ENCODE measurements at regions not wholly inside any gene's neighbourhood (a gene's known extent, or its start where the extent isn't known, plus 50 kb on each side); places are given as distances from the start of the nearest gene placed in this dataset.
"Not testable (repeated sequence)": the region's sequence is repeated elsewhere in the genome, so short reads cannot be mapped to it uniquely, and the experiment has no call there.

GRCh38 chr2:21371499-21372003 is 247.8 kb downstream of the TDRD15 start:
- H3K4me1 ChIP-seq, result no peaks in the 10 kb centered on the region
- H3K79me2 ChIP-seq, result no peaks in the 10 kb centered on the region

GRCh38 chr2:21372654-21373053 is 248.9 kb downstream of the TDRD15 start:
- H3K79me2 ChIP-seq, result no peaks in the 10 kb centered on the region
- H3K9ac ChIP-seq, result no peak overlapping the region
- TF ChIP-seq CTCF (IDR thresholded peaks at IDR 0.05), result no peak

More at GRCh38 chr2:21371499-21372003, 247.8 kb downstream of the TDRD15 start:
- Histone ChIP-seq H2AFZ (no peak overlapping the region), H3K4me2 (ENCODE audit: low read length) (no peak overlapping the region), H3K4me3 (ENCODE audit: low read depth, low read length) (no peak overlapping the region), H3K27me3 (ENCODE audit: control insufficient read depth, insufficient read depth, low read length) (no peaks in the 10 kb centered on the region), H3K36me3 (ENCODE audit: control insufficient read depth, insufficient read depth, low read length) (no peaks in the 10 kb centered on the region), H3K27ac (no peak overlapping the region), H3K9ac (no peak overlapping the region), H3K9me3 (ENCODE audit: control insufficient read depth, low read length) (no peaks in the 10 kb centered on the region)
- no peak for TF ChIP-seq CTCF (IDR thresholded peaks at IDR 0.05)

GRCh38 chr2:21376864-21377263 is 253.1 kb downstream of the TDRD15 start:
- no peaks in the 10 kb centered on the region for H3K36me3 ChIP-seq (ENCODE audit: control insufficient read depth, insufficient read depth, low read length)
- no peak for TF ChIP-seq CTCF (IDR thresholded peaks at IDR 0.05)
- H3K9me3 ChIP-seq (ENCODE audit: control insufficient read depth, low read length), result no peaks in the 10 kb centered on the region
- no peaks in the 10 kb centered on the region for H3K4me1 ChIP-seq
- no peak overlapping the region for H3K4me2 ChIP-seq (ENCODE audit: low read length)
- H3K9ac ChIP-seq, result no peak overlapping the region
- no peak overlapping the region for H3K27ac ChIP-seq
- H3K79me2 ChIP-seq, result no peaks in the 10 kb centered on the region
- no peak overlapping the region for H3K4me3 ChIP-seq (ENCODE audit: low read depth, low read length)
- H3K27me3 ChIP-seq (ENCODE audit: control insufficient read depth, insufficient read depth, low read length), result no peaks in the 10 kb centered on the region
- H2AFZ ChIP-seq, result no peak overlapping the region

More at GRCh38 chr2:21372654-21373053, 248.9 kb downstream of the TDRD15 start:
- no peak overlapping the region for H3K4me3 ChIP-seq (ENCODE audit: low read depth, low read length)
- H3K9me3 ChIP-seq (ENCODE audit: control insufficient read depth, low read length), result no peaks in the 10 kb centered on the region
- H3K4me2 ChIP-seq (ENCODE audit: low read length), result no peak overlapping the region
- no peak overlapping the region for H3K27ac ChIP-seq
- no peaks in the 10 kb centered on the region for H3K4me1 ChIP-seq
- H3K36me3 ChIP-seq (ENCODE audit: control insufficient read depth, insufficient read depth, low read length), result no peaks in the 10 kb centered on the region
- no peak overlapping the region for H2AFZ ChIP-seq
- H3K27me3 ChIP-seq (ENCODE audit: control insufficient read depth, insufficient read depth, low read length), result no peaks in the 10 kb centered on the region

- no peaks in the 10 kb centered on the region for H3K36me3 ChIP-seq (ENCODE audit: control insufficient read depth, insufficient read depth, low read length)
- no peak overlapping the region for H3K27ac ChIP-seq
- TF ChIP-seq CTCF (IDR thresholded peaks at IDR 0.05), result no peak
- H3K9me3 ChIP-seq (ENCODE audit: control insufficient read depth, low read length), result no peaks in the 10 kb centered on the region
- no peaks in the 10 kb centered on the region for H3K27me3 ChIP-seq (ENCODE audit: control insufficient read depth, insufficient read depth, low read length)
- no peaks in the 10 kb centered on the region for H3K4me1 ChIP-seq
- no peaks in the 10 kb centered on the region for H3K79me2 ChIP-seq
- no peak overlapping the region for H3K9ac ChIP-seq
- no peak overlapping the region for H2AFZ ChIP-seq
- no peak overlapping the region for H3K4me2 ChIP-seq (ENCODE audit: low read length)
- H3K4me3 ChIP-seq (ENCODE audit: low read depth, low read length), result no peak overlapping the region
Measured at GRCh38 chr2:21379140-21379539, 255.4 kb downstream of the TDRD15 start.

GRCh38 chr2:21379668-21380067 is 255.9 kb downstream of the TDRD15 start:
- not testable (repeated sequence) for H3K79me2 ChIP-seq; H3K4me1 ChIP-seq; H3K36me3 ChIP-seq (ENCODE audit: control insufficient read depth, insufficient read depth, low read length); H3K27me3 ChIP-seq (ENCODE audit: control insufficient read depth, insufficient read depth, low read length); H2AFZ ChIP-seq; H3K27ac ChIP-seq; H3K9me3 ChIP-seq (ENCODE audit: control insufficient read depth, low read length); H3K4me3 ChIP-seq (ENCODE audit: low read depth, low read length); H3K9ac ChIP-seq; H3K4me2 ChIP-seq (ENCODE audit: low read length)

Measured in parathyroid adenoma (tissue), 2 donors.